ENCODE measurements at regions not wholly inside any gene's neighbourhood (a gene's known extent, or its start where the extent isn't known, plus 50 kb on each side); places are given as distances from the start of the nearest gene placed in this dataset.

DNA sequence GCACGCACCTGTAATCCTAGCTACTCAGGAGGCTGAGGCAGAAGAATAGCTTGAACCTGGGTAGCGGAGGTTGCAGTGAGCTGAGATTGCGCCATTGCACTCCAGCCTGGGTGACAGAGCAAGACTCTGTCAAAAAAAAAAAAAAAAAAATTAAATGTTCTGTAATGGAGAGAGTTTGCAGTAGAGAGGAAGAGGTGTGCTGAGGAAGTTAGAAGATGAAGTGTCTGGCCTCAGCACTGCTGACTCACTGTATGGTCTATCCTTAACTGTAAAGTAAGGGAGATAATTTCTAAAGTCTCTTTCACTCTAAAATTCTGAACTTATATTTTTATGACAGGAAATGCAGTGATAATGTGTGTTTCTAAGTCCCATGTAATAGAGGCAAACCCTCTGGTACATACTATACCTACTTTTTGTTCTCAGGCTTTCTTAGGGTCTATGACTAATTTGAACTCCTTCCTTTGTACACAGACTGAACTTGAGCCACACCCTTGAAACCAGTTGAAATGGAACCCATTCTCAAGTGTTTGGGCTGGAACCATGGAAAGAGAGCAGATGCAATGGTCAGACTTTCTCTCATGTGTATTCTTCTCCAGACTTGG, 278.1 kb upstream of the FAR2 start:
- H3K27me3 ChIP-seq (ENCODE audit: low read length) = no peaks in the 10 kb centered on the region
- H3K27ac ChIP-seq (ENCODE audit: low read length) = no peak overlapping the region
- H4K20me1 ChIP-seq (ENCODE audit: insufficient read depth, low read depth, low read length) = no peaks in the 10 kb centered on the region
- no peak overlapping the region for H3K4me3 ChIP-seq (ENCODE audit: low read length)
- no peaks in the 10 kb centered on the region for H3K36me3 ChIP-seq (ENCODE audit: insufficient read depth, low read length)
- no peak overlapping the region for H3K4me2 ChIP-seq (ENCODE audit: low read depth, low read length, poor library complexity, severe bottlenecking)
- no peak overlapping the region for H3K9ac ChIP-seq (ENCODE audit: low read length)
- DNase-seq = no peak
- H3K9me2 ChIP-seq (replicated peaks; ENCODE audit: insufficient read depth, low read length) = no peaks in the 10 kb centered on the region
- no peaks in the 10 kb centered on the region for H3K9me3 ChIP-seq (ENCODE audit: low read length)
- H3K79me2 ChIP-seq (ENCODE audit: low read length) = no peaks in the 10 kb centered on the region
- H3K4me1 ChIP-seq (ENCODE audit: low read length) = no peaks in the 10 kb centered on the region
- no peak overlapping the region for H2AFZ ChIP-seq (ENCODE audit: low read length)

DNA sequence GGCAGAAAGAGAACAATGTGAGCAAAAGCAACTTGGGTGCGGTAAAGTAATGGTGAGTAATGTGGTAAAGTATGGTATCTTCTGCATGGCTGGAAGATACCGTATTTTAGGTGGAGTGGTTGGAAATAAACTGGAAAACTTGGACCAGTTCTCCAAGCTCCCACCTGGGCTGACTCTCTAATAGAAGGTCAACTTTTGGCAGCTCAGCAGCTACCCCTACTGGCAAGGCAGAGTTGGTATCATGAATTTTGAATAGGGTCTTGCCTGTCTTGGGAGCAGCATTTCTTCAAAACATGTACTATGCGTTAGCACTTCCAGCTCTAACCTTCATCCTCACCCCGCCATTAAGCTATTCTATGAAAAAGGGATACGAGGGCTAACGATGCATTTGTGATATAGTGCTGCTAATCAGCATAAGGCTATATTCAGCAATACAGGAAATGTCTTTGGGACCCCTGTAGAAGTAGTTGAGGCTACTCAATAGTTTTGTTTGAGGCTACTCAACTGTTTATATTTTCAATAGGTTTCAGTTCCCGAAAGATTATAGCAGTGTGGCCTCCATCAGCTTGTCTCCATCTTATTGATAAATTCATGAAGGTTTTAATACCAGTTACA, 276.3 kb upstream of the FAR2 start:
- Histone ChIP-seq H3K79me2 (ENCODE audit: low read length) (no peaks in the 10 kb centered on the region), H3K9me2 (replicated peaks; ENCODE audit: insufficient read depth, low read length) (no peaks in the 10 kb centered on the region), H3K4me3 (ENCODE audit: low read length) (no peak overlapping the region), H3K27ac (ENCODE audit: low read length) (no peak overlapping the region), H3K4me1 (ENCODE audit: low read length) (no peaks in the 10 kb centered on the region), H3K9ac (ENCODE audit: low read length) (no peak overlapping the region), H3K4me2 (ENCODE audit: low read depth, low read length, poor library complexity, severe bottlenecking) (no peak overlapping the region), H3K9me3 (ENCODE audit: low read length) (no peaks in the 10 kb centered on the region), H3K36me3 (ENCODE audit: insufficient read depth, low read length) (no peaks in the 10 kb centered on the region), H2AFZ (ENCODE audit: low read length) (no peak overlapping the region), H4K20me1 (ENCODE audit: insufficient read depth, low read depth, low read length) (no peaks in the 10 kb centered on the region), H3K27me3 (ENCODE audit: low read length) (no peaks in the 10 kb centered on the region)
- peak; percentile 79 for DNase-seq

- H3K27me3 ChIP-seq (ENCODE audit: low read length) = no peaks in the 10 kb centered on the region
- no peaks in the 10 kb centered on the region for H4K20me1 ChIP-seq (ENCODE audit: insufficient read depth, low read depth, low read length)
- no peaks in the 10 kb centered on the region for H3K4me1 ChIP-seq (ENCODE audit: low read length)
- no peak overlapping the region for H3K4me3 ChIP-seq (ENCODE audit: low read length)
- H3K36me3 ChIP-seq (ENCODE audit: insufficient read depth, low read length) = no peaks in the 10 kb centered on the region
- no peaks in the 10 kb centered on the region for H3K9me3 ChIP-seq (ENCODE audit: low read length)
- no peak for DNase-seq
- H3K9me2 ChIP-seq (replicated peaks; ENCODE audit: insufficient read depth, low read length) = no peaks in the 10 kb centered on the region
- H3K79me2 ChIP-seq (ENCODE audit: low read length) = no peaks in the 10 kb centered on the region
- no peak overlapping the region for H3K9ac ChIP-seq (ENCODE audit: low read length)
- H2AFZ ChIP-seq (ENCODE audit: low read length) = no peak overlapping the region
- H3K27ac ChIP-seq (ENCODE audit: low read length) = no peak overlapping the region
- no peak overlapping the region for H3K4me2 ChIP-seq (ENCODE audit: low read depth, low read length, poor library complexity, severe bottlenecking)
These were observed 274.3 kb upstream of the FAR2 start for GRCh38 chr12:28874758-28875157.

DNA sequence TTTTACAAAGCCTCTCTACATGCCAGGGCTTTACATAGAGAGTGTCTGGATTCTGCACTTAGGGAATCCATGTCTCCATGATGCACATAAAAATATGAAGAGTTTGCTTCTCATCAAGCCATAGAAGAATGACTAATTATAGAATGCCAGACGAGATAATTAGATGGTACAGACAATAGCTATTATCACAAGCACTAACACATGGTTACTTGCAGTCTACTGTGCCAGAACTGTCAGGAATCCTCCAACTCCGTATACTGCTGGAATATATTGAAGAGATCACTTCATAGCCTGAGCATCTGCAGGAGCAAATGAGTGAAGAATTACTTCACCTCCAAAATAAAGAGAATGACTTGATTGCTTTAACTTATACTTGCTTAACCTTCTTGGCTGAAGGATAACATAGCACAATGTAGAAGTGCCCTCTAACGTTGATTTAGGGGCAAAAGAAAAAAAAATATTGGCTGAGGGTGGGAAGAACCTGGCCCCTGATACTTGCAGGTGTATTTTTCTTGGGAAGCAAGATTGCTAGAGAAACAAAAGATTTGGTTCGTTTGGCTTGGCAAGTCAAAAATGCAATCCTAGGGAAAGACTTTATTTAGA, 272.8 kb upstream of the FAR2 start:
- H3K4me3 ChIP-seq (ENCODE audit: low read length) = no peak overlapping the region
- H3K36me3 ChIP-seq (ENCODE audit: insufficient read depth, low read length) = no peaks in the 10 kb centered on the region
- H3K4me1 ChIP-seq (ENCODE audit: low read length) = no peaks in the 10 kb centered on the region
- no peaks in the 10 kb centered on the region for H3K79me2 ChIP-seq (ENCODE audit: low read length)
- H4K20me1 ChIP-seq (ENCODE audit: insufficient read depth, low read depth, low read length) = no peaks in the 10 kb centered on the region
- no peak overlapping the region for H3K27ac ChIP-seq (ENCODE audit: low read length)
- H3K9me2 ChIP-seq (replicated peaks; ENCODE audit: insufficient read depth, low read length) = no peaks in the 10 kb centered on the region
- no peak overlapping the region for H3K9ac ChIP-seq (ENCODE audit: low read length)
- no peaks in the 10 kb centered on the region for H3K27me3 ChIP-seq (ENCODE audit: low read length)
- no peak overlapping the region for H2AFZ ChIP-seq (ENCODE audit: low read length)
- H3K9me3 ChIP-seq (ENCODE audit: low read length) = no peaks in the 10 kb centered on the region
- no peak for DNase-seq
- H3K4me2 ChIP-seq (ENCODE audit: low read depth, low read length, poor library complexity, severe bottlenecking) = no peak overlapping the region

- Histone ChIP-seq H3K36me3 (ENCODE audit: insufficient read depth, low read length) (no peaks in the 10 kb centered on the region), H3K4me1 (ENCODE audit: low read length) (no peaks in the 10 kb centered on the region), H3K4me2 (ENCODE audit: low read depth, low read length, poor library complexity, severe bottlenecking) (no peak overlapping the region), H3K9me3 (ENCODE audit: low read length) (no peaks in the 10 kb centered on the region), H3K9me2 (replicated peaks; ENCODE audit: insufficient read depth, low read length) (no peaks in the 10 kb centered on the region), H3K79me2 (ENCODE audit: low read length) (no peaks in the 10 kb centered on the region), H3K27me3 (ENCODE audit: low read length) (no peaks in the 10 kb centered on the region), H2AFZ (ENCODE audit: low read length) (no peak overlapping the region), H4K20me1 (ENCODE audit: insufficient read depth, low read depth, low read length) (no peaks in the 10 kb centered on the region), H3K27ac (ENCODE audit: low read length) (no peak overlapping the region), H3K9ac (ENCODE audit: low read length) (no peak overlapping the region), H3K4me3 (ENCODE audit: low read length) (no peak overlapping the region)
- DNase-seq = no peak
These were observed 271.2 kb upstream of the FAR2 start for GRCh38 chr12:28877854-28878253.

DNA sequence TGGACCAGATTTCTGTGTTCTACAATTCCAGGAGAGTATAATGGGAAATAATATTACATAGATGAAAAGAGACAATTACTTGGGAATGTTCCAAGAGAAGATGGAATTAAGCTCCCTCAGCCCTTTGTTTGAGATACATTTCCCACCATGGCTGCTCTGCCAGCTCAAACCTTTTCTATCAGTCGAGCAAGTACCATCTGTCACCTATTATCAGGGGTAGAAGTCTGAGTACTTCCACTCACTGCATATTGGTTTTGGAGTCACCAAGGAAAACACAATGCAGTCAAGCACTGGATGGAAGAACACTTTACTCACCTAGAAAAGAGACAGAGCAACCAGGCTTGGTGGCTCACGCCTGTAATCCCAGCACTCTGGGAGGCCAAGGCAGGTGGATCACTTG, 270.4 kb upstream of the FAR2 start:
- Histone ChIP-seq H3K9me3 (ENCODE audit: low read length) (no peaks in the 10 kb centered on the region), H3K27me3 (ENCODE audit: low read length) (no peaks in the 10 kb centered on the region), H4K20me1 (ENCODE audit: insufficient read depth, low read depth, low read length) (no peaks in the 10 kb centered on the region), H3K36me3 (ENCODE audit: insufficient read depth, low read length) (no peaks in the 10 kb centered on the region), H3K27ac (ENCODE audit: low read length) (no peak overlapping the region), H3K4me1 (ENCODE audit: low read length) (no peaks in the 10 kb centered on the region), H3K9me2 (replicated peaks; ENCODE audit: insufficient read depth, low read length) (no peaks in the 10 kb centered on the region), H2AFZ (ENCODE audit: low read length) (no peak overlapping the region), H3K9ac (ENCODE audit: low read length) (no peak overlapping the region), H3K79me2 (ENCODE audit: low read length) (no peaks in the 10 kb centered on the region), H3K4me3 (ENCODE audit: low read length) (no peak overlapping the region), H3K4me2 (ENCODE audit: low read depth, low read length, poor library complexity, severe bottlenecking) (no peak overlapping the region)
- no peak for DNase-seq

- H3K4me3 ChIP-seq (ENCODE audit: low read length) = no peak overlapping the region
- H4K20me1 ChIP-seq (ENCODE audit: insufficient read depth, low read depth, low read length) = no peaks in the 10 kb centered on the region
- H3K9me2 ChIP-seq (replicated peaks; ENCODE audit: insufficient read depth, low read length) = no peaks in the 10 kb centered on the region
- no peaks in the 10 kb centered on the region for H3K4me1 ChIP-seq (ENCODE audit: low read length)
- no peaks in the 10 kb centered on the region for H3K27me3 ChIP-seq (ENCODE audit: low read length)
- peak; percentile 48 for DNase-seq
- H3K9ac ChIP-seq (ENCODE audit: low read length) = no peak overlapping the region
- H3K9me3 ChIP-seq (ENCODE audit: low read length) = no peaks in the 10 kb centered on the region
- H2AFZ ChIP-seq (ENCODE audit: low read length) = no peak overlapping the region
- no peak overlapping the region for H3K27ac ChIP-seq (ENCODE audit: low read length)
- H3K79me2 ChIP-seq (ENCODE audit: low read length) = no peaks in the 10 kb centered on the region
- no peaks in the 10 kb centered on the region for H3K36me3 ChIP-seq (ENCODE audit: insufficient read depth, low read length)
- no peak overlapping the region for H3K4me2 ChIP-seq (ENCODE audit: low read depth, low read length, poor library complexity, severe bottlenecking)
These were observed 269.7 kb upstream of the FAR2 start for GRCh38 chr12:28879379-28879778.

DNA sequence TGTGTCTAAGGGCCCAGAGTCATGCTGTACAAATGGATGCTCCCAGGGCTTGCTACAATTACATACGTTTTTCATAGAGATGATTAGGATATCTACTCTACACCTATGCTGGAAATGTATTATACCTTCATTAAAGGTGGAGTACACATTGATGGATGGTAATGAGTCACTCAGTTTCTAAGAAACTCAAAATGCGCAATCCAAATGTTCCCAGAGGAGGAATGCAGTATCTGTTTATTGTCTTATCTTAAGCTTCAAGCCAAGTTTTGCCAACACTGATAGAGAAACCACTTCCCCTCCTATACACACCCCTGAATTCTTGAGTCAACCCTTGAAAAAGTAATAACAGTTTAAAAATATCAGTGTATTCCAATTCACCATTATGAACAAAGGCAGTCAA, 266.6 kb upstream of the FAR2 start:
- H3K4me2 ChIP-seq (ENCODE audit: low read depth, low read length, poor library complexity, severe bottlenecking) = no peak overlapping the region
- no peaks in the 10 kb centered on the region for H3K4me1 ChIP-seq (ENCODE audit: low read length)
- no peak overlapping the region for H3K9ac ChIP-seq (ENCODE audit: low read length)
- DNase-seq = no peak
- H3K27ac ChIP-seq (ENCODE audit: low read length) = no peak overlapping the region
- no peak overlapping the region for H3K4me3 ChIP-seq (ENCODE audit: low read length)
- no peaks in the 10 kb centered on the region for H3K9me3 ChIP-seq (ENCODE audit: low read length)
- H3K36me3 ChIP-seq (ENCODE audit: insufficient read depth, low read length) = no peaks in the 10 kb centered on the region
- H2AFZ ChIP-seq (ENCODE audit: low read length) = no peak overlapping the region
- no peaks in the 10 kb centered on the region for H4K20me1 ChIP-seq (ENCODE audit: insufficient read depth, low read depth, low read length)
- no peaks in the 10 kb centered on the region for H3K79me2 ChIP-seq (ENCODE audit: low read length)
- no peaks in the 10 kb centered on the region for H3K9me2 ChIP-seq (replicated peaks; ENCODE audit: insufficient read depth, low read length)
- H3K27me3 ChIP-seq (ENCODE audit: low read length) = no peaks in the 10 kb centered on the region

All from Karpas-422 (cell line).